HEK293 (cell line): ENCODE measurements at regions not wholly inside any gene's neighbourhood (a gene's known extent, or its start where the extent isn't known, plus 50 kb on each side); places are given as distances from the start of the nearest gene placed in this dataset.

Experiments
- ATF2 ChIP-seq: fragments of 450-650 bp; formaldehyde crosslinking; IDR thresholded peaks from 2 replicates; pipeline ENCODE4 v1.5.1; 2016; ENCODE audit warnings: missing biosample characterization, missing genetic modification characterization, low read depth
- GLI2 ChIP-seq: fragments of 450-650 bp; formaldehyde crosslinking; IDR thresholded peaks from 2 replicates; pipeline ENCODE4; 2017; ENCODE audit warnings: missing biosample characterization, missing genetic modification characterization, low read depth, borderline replicate concordance
- KLF10 ChIP-seq: fragments of 450-650 bp; IDR thresholded peaks from 2 replicates; pipeline ENCODE4 v1.5.1; 2018; ENCODE audit warnings: missing biosample characterization, mild to moderate bottlenecking, missing genetic modification characterization
- SCRT1 ChIP-seq: fragments of 450-650 bp; formaldehyde crosslinking; IDR thresholded peaks from 2 replicates; pipeline ENCODE4 v1.5.1; 2016; ENCODE audit warnings: missing biosample characterization, missing genetic modification characterization, borderline replicate concordance
- SP3 ChIP-seq: fragments of 450-650 bp; formaldehyde crosslinking; IDR thresholded peaks from 2 replicates; pipeline ENCODE4 v1.5.1; 2016; ENCODE audit warnings: missing biosample characterization, missing genetic modification characterization
- TSHZ1 ChIP-seq: fragments of 450-650 bp; formaldehyde crosslinking; IDR thresholded peaks from 2 replicates; pipeline ENCODE4 v1.5.1; 2016; ENCODE audit warnings: missing biosample characterization, missing genetic modification characterization, borderline replicate concordance
- WT1 ChIP-seq: fragments of 450-650 bp; formaldehyde crosslinking; IDR thresholded peaks from 2 replicates; pipeline ENCODE4 v1.5.1; 2016; ENCODE audit warnings: missing biosample characterization, missing genetic modification characterization
- ZBTB10 ChIP-seq: fragments of 450-650 bp; formaldehyde crosslinking; IDR thresholded peaks from 2 replicates; pipeline ENCODE4 v1.5.1; 2016; ENCODE audit warnings: missing biosample characterization, missing genetic modification characterization
- ZBTB20 ChIP-seq: fragments of 450-650 bp; formaldehyde crosslinking; IDR thresholded peaks from 2 replicates; pipeline ENCODE4 v1.5.1; 2016; ENCODE audit warnings: missing biosample characterization, missing genetic modification characterization
- ZBTB48 ChIP-seq: fragments of 450-650 bp; formaldehyde crosslinking; IDR thresholded peaks from 2 replicates; pipeline ENCODE4 v1.5.1; 2016; ENCODE audit warnings: missing biosample characterization, missing genetic modification characterization
- ZFP37 ChIP-seq: fragments of 450-650 bp; formaldehyde crosslinking; IDR thresholded peaks from 2 replicates; pipeline ENCODE4 v1.5.1; 2016; ENCODE audit warnings: missing biosample characterization, missing genetic modification characterization
- ZFP69B ChIP-seq: fragments of 450-650 bp; formaldehyde crosslinking; IDR thresholded peaks from 2 replicates; pipeline ENCODE4 v1.5.1; 2016; ENCODE audit warnings: missing biosample characterization, missing genetic modification characterization
- ZNF2 ChIP-seq: fragments of 450-650 bp; formaldehyde crosslinking; IDR thresholded peaks from 2 replicates; pipeline ENCODE4 v1.5.1; 2016; ENCODE audit warnings: missing biosample characterization, missing genetic modification characterization
- ZNF518A ChIP-seq: fragments of 450-650 bp; formaldehyde crosslinking; conservative IDR thresholded peaks from 2 replicates; pipeline ENCODE4 v1.5.1; 2016; ENCODE audit warnings: low read depth, missing biosample characterization, missing genetic modification characterization

GRCh38 chr5:158451203-158451992 lies 592.5 kb upstream of the CLINT1 start (continued):
- TF ChIP-seq ATF2 (tag by site-specific recombination) (peak; percentile 99), ZBTB10 (no peak), WT1 (peak; percentile 74), ZBTB48 (tag by site-specific recombination) (peak; percentile 18; the same call in 1 of the 2 replicates), ZFP37 (tag by site-specific recombination) (no peak), TSHZ1 (tag by site-specific recombination) (peak; percentile 99), ZNF2 (tag by site-specific recombination) (no peak; the same call in 1 of the 2 replicates), ZBTB20 (tag by site-specific recombination) (peak; percentile 37; the same call in 1 of the 2 replicates), ZFP69B (tag by site-specific recombination) (peak; percentile 52; the same call in 1 of the 2 replicates), GLI2 (tag by site-specific recombination) (peak; percentile 81), ZNF518A (tag by site-specific recombination) (peak; percentile 65), SCRT1 (tag by site-specific recombination) (peak; percentile 96), KLF10 (tag by site-specific recombination) (peak; percentile 94), SP3 (tag by site-specific recombination) (peak; percentile 31; the same call in 1 of the 2 replicates)
- TF ChIP-seq, all 188 proteins: peak for 78
